A549 (cell line): ENCODE measurements at regions not wholly inside any gene's neighbourhood (a gene's known extent, or its start where the extent isn't known, plus 50 kb on each side); places are given as distances from the start of the nearest gene placed in this dataset.

Experiments used
- ATAC-seq, 2 experiments: fragments of 200-7000 bp in 1 of 2; fragments of >200 bp in 1 of 2; cut with Nextera tagmentation in 1 of 2; cut with Tn5 transposase in 1 of 2; 3 replicates each; pipeline versions ENCODE4 v1.8.0 to v1.9.1; 2018 to 2020; ENCODE audit warnings: mild to moderate bottlenecking in 1 of 2, moderate library complexity in 1 of 2
- CTCF ChIA-PET: fragments of 300-600 bp; sonication (Branson Sonifier 250); formaldehyde crosslinking; extraction: SDS; loops from one replicate; lab custom pipeline; 2021; ENCODE audit warnings: antibody characterized with exemption, inconsistent platforms; lab: Yijun Ruan, JAX
- POLR2A ChIA-PET: fragments of 350-600 bp; formaldehyde crosslinking; extraction: SDS; loops from one replicate; lab custom pipeline; 2021; ENCODE audit warnings: antibody characterized with exemption, inconsistent platforms; lab: Yijun Ruan, JAX
- DNase-seq, 2 experiments: peaks; one replicate each; pipeline versions ENCODE4 v3.0.0 to v3.0.0-alpha.2; 2011 to 2016; ENCODE audit warnings: low read depth in 1 of 2, low spot score in 1 of 2
- FAIRE-seq: peaks from 2 replicates; lab custom pipeline; 2011; peaks lifted over from hg19 to GRCh38; lab: Jason Lieb, UNC
- H3K27ac ChIP-seq, 2 experiments: fragments of >200 bp; sonication (Bioruptor Twin); formaldehyde crosslinking; 3 replicates each; pipeline ENCODE4 v1.5.1; 2016 to 2017
- H3K4me1 ChIP-seq: fragments of >200 bp; sonication (Bioruptor Twin); formaldehyde crosslinking; 3 replicates; pipeline ENCODE4 v1.6.1; 2016
- H3K4me2 ChIP-seq: fragments of >200 bp; sonication (Bioruptor Twin); formaldehyde crosslinking; 3 replicates; pipeline ENCODE4 v1.6.1; 2016
- H3K4me3 ChIP-seq: fragments of >200 bp; sonication (Bioruptor Twin); formaldehyde crosslinking; 3 replicates; pipeline ENCODE4 v1.5.1; 2016
- H3K9me3 ChIP-seq: fragments of >200 bp; sonication (Bioruptor Twin); formaldehyde crosslinking; 3 replicates; pipeline ENCODE4 v1.6.1; 2016
- BHLHE40 ChIP-seq: IDR thresholded peaks from 2 replicates; pipeline ENCODE4 v1.6.1; 2012; ENCODE audit warnings: low read depth, low read length, inconsistent platforms
- CBX2 ChIP-seq: fragments of 200-600 bp; sonication (generic); IDR thresholded peaks from 2 replicates; pipeline ENCODE4 v1.6.1; 2016; ENCODE audit warnings: low read depth, mild to moderate bottlenecking, borderline replicate concordance
- CBX8 ChIP-seq: fragments of 200-600 bp; sonication (generic); IDR thresholded peaks from 2 replicates; pipeline ENCODE4 v1.6.1; 2016
- CEBPB ChIP-seq, 2 experiments: fragments of >200 bp in 1 of 2; sonication (Bioruptor Twin) in 1 of 2; formaldehyde crosslinking in 1 of 2; IDR thresholded peaks; 2 replicates each; pipeline ENCODE4 v1.6.1; 2012 to 2016
- EHF ChIP-seq: fragments of 250-450 bp; sonication (Bioruptor Pico); IDR thresholded peaks from 2 replicates; pipeline ENCODE4 v1.5.0; 2020; ENCODE audit warnings: mild to moderate bottlenecking
- EP300 ChIP-seq, 2 experiments: fragments of >200 bp; sonication (Bioruptor Twin); formaldehyde crosslinking; IDR thresholded peaks; 2 replicates in 1 of 2; 3 replicates in 1 of 2; pipeline ENCODE4 v1.6.1; 2016 to 2017
- ESRRA ChIP-seq: fragments of 150-350 bp; IDR thresholded peaks from 2 replicates; pipeline ENCODE4 v1.6.1; 2014; ENCODE audit warnings: mild to moderate bottlenecking, low read length, borderline replicate concordance
- FOSL2 ChIP-seq, 2 experiments: fragments of 450-650 bp in 1 of 2; fragments of >200 bp in 1 of 2; sonication (Bioruptor Twin) in 1 of 2; formaldehyde crosslinking; IDR thresholded peaks; 2 replicates each; pipeline versions ENCODE4 v1.5.0 to v1.6.1; 2016 to 2020; ENCODE audit warnings: mild to moderate bottlenecking in 1 of 2, moderate library complexity in 1 of 2
- FOXS1 ChIP-seq: fragments of 250-450 bp; sonication (Bioruptor Pico); IDR thresholded peaks from 2 replicates; pipeline ENCODE4 v1.5.0; 2020; ENCODE audit warnings: mild to moderate bottlenecking, moderate library complexity
- GATA3 ChIP-seq: IDR thresholded peaks from 2 replicates; pipeline ENCODE4 v1.6.1; 2012; ENCODE audit warnings: borderline replicate concordance
- HDAC2 ChIP-seq: fragments of 200-600 bp; sonication (generic); IDR thresholded peaks from 2 replicates; pipeline ENCODE4 v1.6.1; 2016
- HOXB5 ChIP-seq: fragments of 250-450 bp; sonication (Bioruptor Pico); IDR thresholded peaks from 2 replicates; pipeline ENCODE4 v1.5.0; 2020; ENCODE audit warnings: mild to moderate bottlenecking, moderate library complexity
- JUNB ChIP-seq: fragments of >200 bp; sonication (Bioruptor Twin); formaldehyde crosslinking; IDR thresholded peaks from 2 replicates; pipeline ENCODE4 v1.6.1; 2016
- MAZ ChIP-seq: fragments of 150-350 bp; IDR thresholded peaks from 2 replicates; pipeline ENCODE4 v1.6.1; 2014; ENCODE audit warnings: antibody characterized with exemption, low read depth, low read length, borderline replicate concordance
- NR3C1 ChIP-seq: fragments of >200 bp; sonication (Bioruptor Twin); formaldehyde crosslinking; IDR thresholded peaks from 3 replicates; pipeline ENCODE4 v1.6.1; 2017
- RFX5 ChIP-seq: fragments of 450-650 bp; IDR thresholded peaks from 2 replicates; pipeline ENCODE4 v1.7.1; 2014; ENCODE audit warnings: antibody characterized with exemption, mild to moderate bottlenecking, moderate library complexity
- ZC3H11A ChIP-seq: fragments of 450-650 bp; IDR thresholded peaks from 2 replicates; pipeline ENCODE4 v1.6.1; 2014; ENCODE audit warnings: antibody characterized with exemption, mild to moderate bottlenecking
- WGBS: methylation state at CpG from one replicate; pipeline ENCODE4 v1.1.6; 2017; ENCODE audit errors: missing lambda C conversion rate; 5-methylcytosine and 5-hydroxymethylcytosine counted together
- TF ChIP-seq, protein P1 (sequence below): fragments of 250-450 bp; sonication (Bioruptor Pico); IDR thresholded peaks from 2 replicates; pipeline ENCODE4 v1.5.0; 2021; ENCODE audit warnings: mild to moderate bottlenecking, moderate library complexity, borderline replicate concordance
- TF ChIP-seq, protein P2 (sequence below): fragments of 250-450 bp; sonication (Bioruptor Pico); IDR thresholded peaks from 2 replicates; pipeline ENCODE4 v1.5.0; 2020; ENCODE audit warnings: low read depth, mild to moderate bottlenecking, moderate library complexity
- TF ChIP-seq, protein P3 (sequence below): fragments of >200 bp; sonication (Bioruptor Twin); formaldehyde crosslinking; IDR thresholded peaks from 3 replicates; pipeline ENCODE4 v1.6.1; 2016
- TF ChIP-seq, protein P4 (sequence below): fragments of 150-350 bp; IDR thresholded peaks from 2 replicates; pipeline ENCODE4 v1.6.1; 2014; ENCODE audit warnings: low read depth, mild to moderate bottlenecking, low read length
- TF ChIP-seq, protein P5 (sequence below): fragments of >200 bp; sonication (Bioruptor Twin); formaldehyde crosslinking; IDR thresholded peaks from 2 replicates; pipeline ENCODE4 v1.6.1; 2016
- TF ChIP-seq, protein P6 (sequence below): IDR thresholded peaks from 2 replicates; pipeline ENCODE4 v1.6.1; 2012

DNA sequence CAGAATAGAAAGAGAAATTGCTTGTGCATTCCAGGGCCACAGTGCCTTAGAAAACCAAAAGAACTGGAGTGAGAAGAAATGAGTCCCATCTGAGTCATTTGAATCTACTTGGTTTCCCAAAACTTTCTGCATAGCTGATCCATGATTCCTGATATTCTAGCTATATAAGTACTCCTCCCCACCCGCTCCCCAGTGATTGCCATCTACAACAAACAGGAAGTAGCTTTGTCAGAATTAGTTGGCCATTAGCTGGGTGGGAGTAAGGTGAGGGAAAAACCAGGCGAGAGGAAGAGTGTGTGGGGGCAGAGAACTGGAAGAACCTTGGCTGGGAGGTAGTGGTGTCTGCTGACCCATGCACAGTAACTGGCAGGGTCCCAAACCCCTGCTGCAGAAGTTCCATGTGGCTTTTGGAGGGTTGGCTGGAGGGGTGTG lies 122.1 kb downstream of the ACAA2 start:
- DNase-seq (peak in 1 of 2 experiments; percentile 12), ATAC-seq (peak; percentile 31 to 34; a peak in 3 of 6 replicates), FAIRE-seq (no peak)
- Histone ChIP-seq H3K4me2 (peak overlapping the region; percentile 54), H3K4me3 (no peak overlapping the region), H3K27ac (peak overlapping the region; percentile 57 to 62; a peak in 5 of 6 replicates), H3K4me1 (peaks cover 18% of the 10 kb centered on the region; the same call in 2 of the 3 replicates), H3K9me3 (no peaks in the 10 kb centered on the region)
- ChIA-PET POLR2A (no interaction called here), CTCF (interaction anchor here (1.0 kb wide), 1 partner anchor 167 kb away, joined by 4 read pairs; no protein-coding TSS in a partner anchor)
- WGBS = 16% methylated on average over 2 of the region's 2 CpGs
- TF ChIP-seq FOXS1 (CRISPR knock-in tag) = no peak
- no peak for TF ChIP-seq CBX8
- TF ChIP-seq JUNB = peak; percentile 28; the same call in 1 of the 2 replicates
- TF ChIP-seq, protein P1, sequence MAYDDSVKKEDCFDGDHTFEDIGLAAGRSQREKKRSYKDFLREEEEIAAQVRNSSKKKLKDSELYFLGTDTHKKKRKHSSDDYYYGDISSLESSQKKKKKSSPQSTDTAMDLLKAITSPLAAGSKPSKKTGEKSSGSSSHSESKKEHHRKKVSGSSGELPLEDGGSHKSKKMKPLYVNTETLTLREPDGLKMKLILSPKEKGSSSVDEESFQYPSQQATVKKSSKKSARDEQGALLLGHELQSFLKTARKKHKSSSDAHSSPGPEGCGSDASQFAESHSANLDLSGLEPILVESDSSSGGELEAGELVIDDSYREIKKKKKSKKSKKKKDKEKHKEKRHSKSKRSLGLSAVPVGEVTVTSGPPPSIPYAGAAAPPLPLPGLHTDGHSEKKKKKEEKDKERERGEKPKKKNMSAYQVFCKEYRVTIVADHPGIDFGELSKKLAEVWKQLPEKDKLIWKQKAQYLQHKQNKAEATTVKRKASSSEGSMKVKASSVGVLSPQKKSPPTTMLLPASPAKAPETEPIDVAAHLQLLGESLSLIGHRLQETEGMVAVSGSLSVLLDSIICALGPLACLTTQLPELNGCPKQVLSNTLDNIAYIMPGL (CRISPR knock-in tag) = no peak
- TF ChIP-seq CEBPB (IDR thresholded peaks at IDR 0.05) = no peak
- peak; percentile 50; the same call in 1 of the 2 replicates for TF ChIP-seq GATA3
- TF ChIP-seq FOSL2 (IDR thresholded peaks at IDR 0.05) = no peak
- TF ChIP-seq FOSL2 (CRISPR knock-in tag; IDR thresholded peaks at IDR 0.05) = no peak
- TF ChIP-seq ZC3H11A = no peak
- TF ChIP-seq, protein P2, sequence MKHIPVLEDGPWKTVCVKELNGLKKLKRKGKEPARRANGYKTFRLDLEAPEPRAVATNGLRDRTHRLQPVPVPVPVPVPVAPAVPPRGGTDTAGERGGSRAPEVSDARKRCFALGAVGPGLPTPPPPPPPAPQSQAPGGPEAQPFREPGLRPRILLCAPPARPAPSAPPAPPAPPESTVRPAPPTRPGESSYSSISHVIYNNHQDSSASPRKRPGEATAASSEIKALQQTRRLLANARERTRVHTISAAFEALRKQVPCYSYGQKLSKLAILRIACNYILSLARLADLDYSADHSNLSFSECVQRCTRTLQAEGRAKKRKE (CRISPR knock-in tag) = no peak
- no peak for TF ChIP-seq ESRRA
- TF ChIP-seq, protein P3, sequence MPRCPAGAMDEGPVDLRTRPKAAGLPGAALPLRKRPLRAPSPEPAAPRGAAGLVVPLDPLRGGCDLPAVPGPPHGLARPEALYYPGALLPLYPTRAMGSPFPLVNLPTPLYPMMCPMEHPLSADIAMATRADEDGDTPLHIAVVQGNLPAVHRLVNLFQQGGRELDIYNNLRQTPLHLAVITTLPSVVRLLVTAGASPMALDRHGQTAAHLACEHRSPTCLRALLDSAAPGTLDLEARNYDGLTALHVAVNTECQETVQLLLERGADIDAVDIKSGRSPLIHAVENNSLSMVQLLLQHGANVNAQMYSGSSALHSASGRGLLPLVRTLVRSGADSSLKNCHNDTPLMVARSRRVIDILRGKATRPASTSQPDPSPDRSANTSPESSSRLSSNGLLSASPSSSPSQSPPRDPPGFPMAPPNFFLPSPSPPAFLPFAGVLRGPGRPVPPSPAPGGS = no peak
- no peak for TF ChIP-seq CBX2
- TF ChIP-seq, protein P4, sequence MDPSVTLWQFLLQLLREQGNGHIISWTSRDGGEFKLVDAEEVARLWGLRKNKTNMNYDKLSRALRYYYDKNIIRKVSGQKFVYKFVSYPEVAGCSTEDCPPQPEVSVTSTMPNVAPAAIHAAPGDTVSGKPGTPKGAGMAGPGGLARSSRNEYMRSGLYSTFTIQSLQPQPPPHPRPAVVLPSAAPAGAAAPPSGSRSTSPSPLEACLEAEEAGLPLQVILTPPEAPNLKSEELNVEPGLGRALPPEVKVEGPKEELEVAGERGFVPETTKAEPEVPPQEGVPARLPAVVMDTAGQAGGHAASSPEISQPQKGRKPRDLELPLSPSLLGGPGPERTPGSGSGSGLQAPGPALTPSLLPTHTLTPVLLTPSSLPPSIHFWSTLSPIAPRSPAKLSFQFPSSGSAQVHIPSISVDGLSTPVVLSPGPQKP = no peak
- TF ChIP-seq HOXB5 (CRISPR knock-in tag) = no peak
- no peak for TF ChIP-seq NR3C1
- no peak for TF ChIP-seq HDAC2
- TF ChIP-seq, protein P5, sequence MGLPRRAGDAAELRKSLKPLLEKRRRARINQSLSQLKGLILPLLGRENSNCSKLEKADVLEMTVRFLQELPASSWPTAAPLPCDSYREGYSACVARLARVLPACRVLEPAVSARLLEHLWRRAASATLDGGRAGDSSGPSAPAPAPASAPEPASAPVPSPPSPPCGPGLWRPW = no peak

DNA sequence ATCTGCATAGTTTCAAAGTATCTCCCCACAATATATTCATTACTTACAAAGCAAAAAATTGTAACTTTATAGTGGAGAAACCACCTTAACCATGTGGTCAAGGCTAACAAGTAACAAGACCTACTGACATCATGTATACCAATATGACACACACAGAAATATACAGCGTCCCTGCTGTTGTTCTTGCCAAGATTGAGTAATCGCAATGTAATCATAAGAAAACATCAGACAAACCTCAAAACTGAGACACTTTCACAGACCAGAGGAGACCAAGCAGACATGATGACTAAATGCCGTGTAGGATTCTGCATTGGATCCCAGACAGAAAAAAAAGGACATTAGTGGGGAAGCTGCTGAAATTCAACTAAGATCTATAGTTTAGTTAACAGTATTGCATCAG lies 123.0 kb downstream of the ACAA2 start:
- CTCF ChIA-PET = no interaction called here
- no peaks in the 10 kb centered on the region for H3K9me3 ChIP-seq
- TF ChIP-seq NR3C1 = no peak
- TF ChIP-seq MAZ = no peak
- no peak for TF ChIP-seq RFX5
- no peak for TF ChIP-seq BHLHE40
- TF ChIP-seq CEBPB (IDR thresholded peaks at IDR 0.05) = peak; percentile 38 to 47; a peak in 1 of 4 replicates
- TF ChIP-seq, protein P6, sequence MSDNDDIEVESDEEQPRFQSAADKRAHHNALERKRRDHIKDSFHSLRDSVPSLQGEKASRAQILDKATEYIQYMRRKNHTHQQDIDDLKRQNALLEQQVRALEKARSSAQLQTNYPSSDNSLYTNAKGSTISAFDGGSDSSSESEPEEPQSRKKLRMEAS = no peak
- TF ChIP-seq JUNB = peak; percentile 44; the same call in 1 of the 2 replicates
- TF ChIP-seq EP300 (IDR thresholded peaks at IDR 0.05) = peak in 1 of 2 experiments; percentile 36; a peak in 2 of 5 replicates
- TF ChIP-seq EHF (CRISPR knock-in tag) = no peak
- TF ChIP-seq CBX2 = no peak
- 9% methylated on average over 3 of the region's 3 CpGs for WGBS
- DNase-seq (peak in 1 of 2 experiments; percentile 53), ATAC-seq (peak; percentile 47 to 83; a peak in 5 of 6 replicates), FAIRE-seq (no peak)
- POLR2A ChIA-PET = no interaction called here
- H3K4me1 ChIP-seq = peaks cover 21% of the 10 kb centered on the region
- H3K27ac ChIP-seq = peak overlapping the region in 1 of 2 experiments; percentile 57; a peak in 4 of 6 replicates
- no peak overlapping the region for H3K4me3 ChIP-seq
- H3K4me2 ChIP-seq = peak overlapping the region; percentile 54
